Fibroblast of skin of right biceps (primary cell): ENCODE measurements at regions not wholly inside any gene's neighbourhood (a gene's known extent, or its start where the extent isn't known, plus 50 kb on each side); places are given as distances from the start of the nearest gene placed in this dataset.
"Not testable (repeated sequence)": the region's sequence is repeated elsewhere in the genome, so short reads cannot be mapped to it uniquely, and the experiment has no call there.

Source experiments
- DNase-seq: peaks from one replicate; pipeline ENCODE4 v3.0.0-alpha.2; 2013

GRCh38 chr1:96222701-96223100, 498.9 kb upstream of the PTBP2 start:
- no peak for DNase-seq

GRCh38 chr1:96224229-96224628, 497.4 kb upstream of the PTBP2 start:
- not testable (repeated sequence) for DNase-seq

DNA sequence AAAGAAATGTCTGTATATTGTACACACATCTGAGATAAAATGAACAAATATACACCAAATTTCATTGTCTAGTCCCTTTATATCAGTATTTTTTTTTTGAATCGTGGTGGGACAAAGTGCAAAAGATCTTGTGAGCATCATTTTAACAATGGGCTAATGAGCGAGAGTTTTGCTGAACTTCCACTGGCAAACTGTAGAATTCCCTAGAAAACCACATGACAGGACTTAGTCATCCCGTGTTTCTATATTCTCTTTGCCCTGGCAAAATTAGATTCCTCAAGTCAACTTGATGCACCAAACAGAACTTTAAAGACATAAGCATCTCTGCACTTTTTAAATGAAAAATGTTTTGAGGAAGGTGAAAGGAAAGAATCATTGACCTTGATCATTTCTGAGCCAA, 488.2 kb upstream of the PTBP2 start:
- DNase-seq: no peak

GRCh38 chr1:96234299-96234698, 487.3 kb upstream of the PTBP2 start:
- DNase-seq: peak; percentile 39

GRCh38 chr1:96236156-96236739, 485.3 kb upstream of the PTBP2 start:
- DNase-seq: peak; percentile 64

- DNase-seq: no peak
Measured at GRCh38 chr1:96238426-96238825, 483.2 kb upstream of the PTBP2 start.

- DNase-seq: no peak
Measured at GRCh38 chr1:96240438-96240837, 481.1 kb upstream of the PTBP2 start.

DNA sequence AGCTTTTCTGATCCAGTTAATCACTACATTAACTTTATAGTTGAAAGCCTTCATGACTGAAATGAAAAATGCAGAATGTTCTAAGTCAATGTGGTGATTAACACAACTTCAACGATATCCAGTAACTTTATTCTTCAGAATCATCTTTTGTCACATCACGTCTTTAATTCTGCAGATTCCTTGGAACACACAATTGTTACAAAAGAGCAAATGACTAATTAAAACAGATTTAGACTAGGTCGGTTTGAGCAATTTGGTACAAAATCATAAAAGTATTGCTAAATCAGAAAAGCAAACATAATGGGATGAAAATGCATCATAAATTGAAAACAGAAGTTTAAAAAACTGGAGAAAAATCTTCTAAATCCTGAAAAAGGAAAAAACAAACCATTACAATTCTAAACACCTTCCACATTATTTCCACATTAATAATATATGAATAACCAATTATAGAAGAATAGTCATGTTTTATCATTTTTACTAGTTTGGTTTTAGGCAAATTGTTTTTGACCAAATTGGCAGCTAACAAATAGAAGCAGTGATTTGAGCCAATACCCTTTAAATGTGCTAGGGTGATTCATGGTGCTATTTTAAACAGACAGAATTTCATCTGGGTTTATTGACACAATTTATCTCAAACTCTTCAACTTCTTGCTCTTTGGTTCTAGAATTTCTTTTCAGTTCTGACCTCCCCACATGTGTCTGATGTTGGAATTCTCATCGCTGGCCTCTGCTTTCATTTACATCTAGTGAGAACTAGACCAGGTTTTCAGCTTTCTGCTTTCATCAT, 468.1 kb upstream of the PTBP2 start:
- peak; percentile 37 for DNase-seq

DNA sequence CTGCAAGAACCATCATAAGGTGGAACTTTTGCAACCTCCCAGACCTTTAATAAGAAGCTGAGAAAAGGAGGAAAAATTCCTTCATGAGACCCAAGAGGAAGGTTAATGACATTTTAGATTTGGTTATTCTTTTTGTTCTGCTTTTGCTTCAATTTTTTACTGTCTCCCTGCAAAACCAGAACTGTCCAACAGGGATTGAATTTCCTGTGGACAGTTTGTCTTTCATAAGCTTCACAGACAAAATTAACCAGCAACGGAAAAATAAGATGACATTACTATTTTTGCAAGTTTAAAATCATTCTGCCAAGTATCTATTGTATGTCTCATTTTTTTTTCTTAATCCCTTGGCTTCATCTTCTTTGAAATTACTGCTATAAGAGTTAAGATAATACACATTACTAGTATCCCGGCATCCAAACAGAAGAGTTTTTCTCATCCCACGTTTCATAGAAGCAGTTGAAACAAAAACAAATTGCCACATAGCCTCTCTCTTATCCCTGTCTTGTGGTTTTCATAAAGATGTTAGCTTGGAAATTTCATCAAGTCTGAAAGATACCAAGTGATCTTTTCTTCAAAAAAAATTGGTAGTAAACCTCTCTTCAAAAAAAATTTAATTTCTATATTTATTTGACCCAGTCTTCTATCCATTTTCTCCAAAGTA, 465.3 kb upstream of the PTBP2 start:
- no peak for DNase-seq

DNA sequence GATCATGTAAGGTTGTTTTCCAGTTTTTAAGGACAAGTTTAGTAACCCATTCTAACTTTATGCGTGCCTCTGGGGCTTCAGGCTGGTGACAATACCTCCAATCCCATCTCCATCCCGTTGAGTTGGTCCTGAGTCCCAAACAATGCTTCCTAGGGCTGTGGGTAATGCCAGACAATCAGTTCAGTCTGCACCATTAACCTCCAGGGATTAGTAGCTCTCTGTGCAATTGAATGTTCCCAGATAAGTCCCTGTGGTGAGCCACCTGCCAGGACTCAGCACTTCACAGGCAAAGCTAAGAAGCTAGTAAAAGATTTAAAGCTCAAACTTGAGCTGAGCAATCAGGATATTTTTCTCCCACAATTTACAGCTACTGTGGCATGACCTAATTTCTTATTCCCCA, 462.2 kb upstream of the PTBP2 start:
- no peak for DNase-seq

DNA sequence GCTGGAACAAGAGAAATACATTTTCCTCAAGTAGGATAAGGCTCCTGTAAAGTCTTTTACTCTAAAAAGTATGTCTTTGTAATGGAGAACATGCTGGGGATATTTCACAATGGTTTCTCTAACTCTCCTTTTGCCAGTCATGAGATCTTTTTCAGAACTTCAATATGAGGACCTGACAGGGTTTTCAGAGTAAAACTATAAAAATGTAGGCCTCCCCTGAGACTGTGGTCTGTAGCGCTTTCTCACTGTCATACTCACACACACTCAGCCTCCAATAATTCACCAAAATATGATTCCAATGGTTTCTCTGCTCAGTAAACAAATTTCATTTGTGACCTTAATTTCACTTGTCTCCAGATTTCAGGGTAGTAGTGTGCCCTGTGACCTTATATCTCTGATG, 440.1 kb upstream of the PTBP2 start:
- DNase-seq: peak; percentile 37

DNA sequence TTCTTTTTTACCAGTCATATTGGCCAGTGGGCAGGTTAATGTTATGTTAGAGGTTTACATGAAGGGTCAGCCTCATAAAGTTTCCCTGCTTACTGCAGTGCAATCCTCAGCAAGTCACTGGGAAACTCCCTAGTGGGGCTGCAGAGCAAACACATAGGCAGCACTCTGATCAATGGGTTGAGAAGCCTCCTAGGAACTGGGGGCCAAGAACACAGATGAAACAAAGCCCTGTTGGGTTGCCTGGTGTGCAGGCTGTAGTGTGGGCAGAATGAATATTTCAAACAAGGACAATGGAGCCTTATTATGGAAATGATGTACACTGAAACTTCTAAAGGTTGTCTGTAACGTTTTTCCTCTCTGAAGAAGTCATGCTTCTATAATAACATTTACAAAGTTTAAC, 431.6 kb upstream of the PTBP2 start:
- DNase-seq: no peak

GRCh38 chr1:96290801-96291200, 430.8 kb upstream of the PTBP2 start:
- no peak for DNase-seq

- no peak for DNase-seq
Measured at GRCh38 chr1:96291468-96291867, 430.1 kb upstream of the PTBP2 start.

GRCh38 chr1:96292141-96292540, 429.4 kb upstream of the PTBP2 start:
- no peak for DNase-seq

DNA sequence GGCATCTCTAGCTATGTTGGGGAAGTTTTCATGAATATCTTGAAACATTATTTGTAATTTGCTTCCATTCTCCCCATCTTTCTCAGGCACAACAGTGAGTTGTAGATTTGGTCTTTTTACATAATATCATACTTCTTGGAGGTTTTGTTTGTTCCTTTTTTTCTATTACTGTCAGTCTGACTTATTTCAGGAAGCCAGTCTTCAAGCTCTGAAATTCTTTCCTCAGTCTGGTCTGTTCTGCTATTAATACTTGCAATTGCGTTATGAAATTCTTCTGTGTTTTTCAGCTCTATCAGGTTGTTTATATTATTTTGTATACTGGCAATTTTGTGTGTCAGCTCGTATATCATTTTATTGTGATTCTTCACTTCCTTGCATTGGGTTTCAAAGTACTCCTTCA, 424.6 kb upstream of the PTBP2 start:
- DNase-seq: no peak

DNA sequence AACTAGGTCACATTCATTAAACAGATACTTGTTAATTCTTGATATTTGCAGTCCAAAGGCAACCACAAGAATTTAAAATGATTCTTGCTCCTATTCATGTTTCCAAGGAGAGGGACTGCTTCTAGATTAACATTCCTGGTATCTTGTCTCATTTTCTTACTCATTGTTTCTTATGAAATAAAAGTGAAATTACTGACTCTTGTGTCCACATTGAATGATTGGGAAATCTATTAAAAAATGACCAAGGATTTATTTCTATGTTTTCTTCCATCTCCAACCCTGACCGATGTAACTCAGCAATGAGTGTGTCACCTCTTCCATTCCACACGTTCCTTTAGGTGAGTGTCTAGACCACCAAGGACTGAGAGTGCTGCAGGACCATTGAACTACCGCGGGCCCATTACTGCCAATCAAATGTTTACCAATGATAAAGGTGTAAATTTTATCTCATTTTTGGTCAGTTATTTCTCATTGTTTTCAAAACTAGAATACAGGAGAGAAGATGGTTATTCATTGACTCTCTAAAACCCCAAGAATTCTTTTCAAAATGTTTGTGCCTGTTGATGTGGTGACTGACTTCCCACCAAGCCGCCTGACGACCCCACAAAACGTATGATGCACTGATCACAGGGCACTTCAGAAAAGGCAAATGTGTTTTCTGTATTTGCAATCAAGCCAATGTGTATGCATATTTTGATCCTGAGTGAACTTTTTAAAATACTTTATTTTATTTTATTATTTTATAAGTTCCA, 414.6 kb upstream of the PTBP2 start:
- DNase-seq: peak; percentile 81

DNA sequence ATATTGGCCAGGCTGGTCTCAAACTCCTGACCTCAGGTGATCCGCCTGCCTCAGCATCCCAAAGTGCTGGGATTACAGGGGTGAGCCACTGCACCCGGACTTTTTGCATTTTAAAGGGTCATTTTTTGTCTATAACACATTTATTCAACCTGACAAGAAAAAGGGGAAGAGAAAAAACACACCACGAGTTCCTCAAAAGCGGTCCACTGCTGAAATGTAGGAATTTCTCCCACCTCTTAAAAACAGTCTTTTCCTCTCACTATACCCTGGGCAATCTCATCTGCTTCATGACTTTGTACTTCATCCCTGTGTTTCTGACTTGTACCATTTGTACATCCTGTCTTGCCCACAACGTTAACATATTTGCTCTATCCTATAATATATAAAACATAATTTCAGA, 413.3 kb upstream of the PTBP2 start:
- no peak for DNase-seq

DNA sequence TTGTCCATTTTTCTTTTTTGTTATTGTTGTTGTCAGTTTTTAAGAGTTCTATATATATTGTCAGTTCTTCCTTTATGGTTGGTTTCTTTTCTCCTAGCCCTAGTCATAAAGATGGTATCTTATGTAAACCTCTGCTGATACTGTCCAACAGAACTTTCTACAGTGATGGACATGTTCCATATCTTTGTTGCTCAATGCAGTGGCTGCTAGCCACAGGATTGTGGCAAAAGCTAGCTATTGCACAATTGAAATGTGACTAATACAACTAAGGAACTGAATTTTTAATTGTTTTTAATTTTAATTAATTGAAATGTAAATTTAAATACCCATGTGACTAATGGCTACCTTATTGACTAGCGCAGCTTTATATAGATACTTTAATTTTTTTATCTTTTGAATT, 411.8 kb upstream of the PTBP2 start:
- peak; percentile 72 for DNase-seq

GRCh38 chr1:96313216-96313615, 408.4 kb upstream of the PTBP2 start:
- DNase-seq: peak; percentile 87

GRCh38 chr1:96329121-96329520, 392.5 kb upstream of the PTBP2 start:
- peak; percentile 68 for DNase-seq

GRCh38 chr1:96331596-96331995, 390.0 kb upstream of the PTBP2 start:
- no peak for DNase-seq

DNA sequence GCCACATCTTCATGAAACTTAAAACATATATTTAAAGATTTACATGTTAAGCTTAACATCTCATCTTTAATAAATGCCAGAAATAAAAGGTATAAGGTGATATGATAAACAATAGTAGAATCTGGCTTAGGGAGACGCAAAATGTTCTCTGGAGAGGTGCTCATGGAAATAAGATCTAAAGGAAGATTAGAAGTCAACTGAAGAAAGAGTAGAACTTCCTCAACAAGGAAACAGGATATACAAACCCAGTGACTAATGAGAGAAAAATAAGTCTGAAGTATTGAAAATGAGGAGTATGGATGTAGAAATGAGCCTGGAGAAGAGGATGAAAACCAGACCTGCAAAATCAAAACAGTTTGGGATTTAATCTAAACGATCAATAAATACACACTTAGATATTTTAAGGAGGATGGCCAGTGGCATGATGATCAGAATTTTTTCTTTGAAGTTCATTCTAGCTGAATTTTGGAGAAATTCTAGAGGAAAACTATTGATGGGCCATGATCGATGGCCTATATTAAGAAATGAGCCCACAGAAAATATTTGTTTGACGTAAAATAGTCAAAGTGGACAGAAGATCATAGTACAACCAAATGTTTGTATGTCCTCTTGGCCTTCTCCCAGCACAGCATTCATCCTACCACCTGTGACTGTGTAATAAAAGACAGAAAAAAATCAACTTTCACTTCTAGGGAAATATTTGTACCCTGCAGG, 387.9 kb upstream of the PTBP2 start:
- DNase-seq: no peak
